ENCODE measurements at regions not wholly inside any gene's neighbourhood (a gene's known extent, or its start where the extent isn't known, plus 50 kb on each side); places are given as distances from the start of the nearest gene placed in this dataset.

GRCh38 chr15:59794229-59794886, 105.2 kb upstream of the BNIP2 start:
- TF ChIP-seq, protein P1, sequence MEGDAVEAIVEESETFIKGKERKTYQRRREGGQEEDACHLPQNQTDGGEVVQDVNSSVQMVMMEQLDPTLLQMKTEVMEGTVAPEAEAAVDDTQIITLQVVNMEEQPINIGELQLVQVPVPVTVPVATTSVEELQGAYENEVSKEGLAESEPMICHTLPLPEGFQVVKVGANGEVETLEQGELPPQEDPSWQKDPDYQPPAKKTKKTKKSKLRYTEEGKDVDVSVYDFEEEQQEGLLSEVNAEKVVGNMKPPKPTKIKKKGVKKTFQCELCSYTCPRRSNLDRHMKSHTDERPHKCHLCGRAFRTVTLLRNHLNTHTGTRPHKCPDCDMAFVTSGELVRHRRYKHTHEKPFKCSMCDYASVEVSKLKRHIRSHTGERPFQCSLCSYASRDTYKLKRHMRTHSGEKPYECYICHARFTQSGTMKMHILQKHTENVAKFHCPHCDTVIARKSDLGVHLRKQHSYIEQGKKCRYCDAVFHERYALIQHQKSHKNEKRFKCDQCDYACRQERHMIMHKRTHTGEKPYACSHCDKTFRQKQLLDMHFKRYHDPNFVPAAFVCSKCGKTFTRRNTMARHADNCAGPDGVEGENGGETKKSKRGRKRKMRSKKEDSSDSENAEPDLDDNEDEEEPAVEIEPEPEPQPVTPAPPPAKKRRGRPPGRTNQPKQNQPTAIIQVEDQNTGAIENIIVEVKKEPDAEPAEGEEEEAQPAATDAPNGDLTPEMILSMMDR (IDR thresholded peaks at IDR 0.05): no peak
- no peak for TF ChIP-seq POLR2A (IDR thresholded peaks at IDR 0.05)
